GM12878 (cell line): ENCODE measurements at regions not wholly inside any gene's neighbourhood (a gene's known extent, or its start where the extent isn't known, plus 50 kb on each side); places are given as distances from the start of the nearest gene placed in this dataset.

Experiments used
- ATAC-seq: fragments of 200-7000 bp; cut with Tn5 transposase; 3 replicates; pipeline ENCODE4 v1.9.1; 2020; ENCODE audit warnings: mild to moderate bottlenecking, moderate library complexity
- BruUV-seq: library from RNA; stranded (reverse); fragments of 400-500 nt; replicated peaks from 2 replicates; lab custom pipeline; 2021; lab: Mats Ljungman, UMichigan
- CTCF ChIA-PET: fragments of 300-600 bp; sonication (Branson Sonifier 250); formaldehyde crosslinking; extraction: SDS; loops from one replicate; lab custom pipeline; 2021; ENCODE audit warnings: inconsistent platforms; lab: Yijun Ruan, JAX
- POLR2A ChIA-PET: fragments of 350-600 bp; formaldehyde crosslinking; extraction: SDS; loops from one replicate; lab custom pipeline; 2021; ENCODE audit warnings: inconsistent platforms; lab: Charles Lee
- RAD21 ChIA-PET: fragments of 300-600 bp; sonication (Branson Sonifier 250); formaldehyde crosslinking; loops from one replicate; lab custom pipeline; 2023; ENCODE audit warnings: antibody characterized with exemption; ENCODE audit not compliant: unreplicated experiment; lab: Charles Lee
- SMC1A ChIA-PET: fragments of 300-600 bp; sonication (Branson Sonifier 250); formaldehyde crosslinking; loops from one replicate; lab custom pipeline; 2023; ENCODE audit not compliant: unreplicated experiment, uncharacterized antibody; lab: Charles Lee
- DNase-seq: peaks from one replicate; pipeline ENCODE4 v3.0.0-alpha.2; 2011; ENCODE audit warnings: low read depth, low spot score
- FAIRE-seq: peaks from 3 replicates; lab custom pipeline; 2011; peaks lifted over from hg19 to GRCh38; lab: Jason Lieb, UNC
- H2AFZ ChIP-seq: 2 replicates; pipeline ENCODE4 v1.6.0; 2011; ENCODE audit warnings: low read depth, low read length, control low read depth; ENCODE audit not compliant: control insufficient read depth
- H3K27ac ChIP-seq: 2 replicates; pipeline ENCODE4 v1.5.1; 2011; ENCODE audit warnings: control low read depth; ENCODE audit not compliant: control insufficient read depth, insufficient read depth
- H3K27me3 ChIP-seq, 2 experiments: replicated peaks in 1 of 2; 2 replicates each; pipeline versions ENCODE4 v1.6.0 to v1.6.1; 2011; ENCODE audit warnings: low read length in 1 of 2; ENCODE audit not compliant: control insufficient read depth in 2 of 2, insufficient read depth in 2 of 2
- H3K36me3 ChIP-seq, 2 experiments: 2 replicates each; pipeline ENCODE4 v1.5.1; 2011; ENCODE audit warnings: low read length in 1 of 2; ENCODE audit not compliant: control insufficient read depth in 2 of 2, insufficient read depth in 2 of 2
- H3K4me1 ChIP-seq: 2 replicates; pipeline ENCODE4 v1.6.1; 2011; ENCODE audit warnings: mild to moderate bottlenecking, low read length, moderate library complexity, mixed read lengths; ENCODE audit not compliant: control insufficient read depth, insufficient read depth
- H3K4me2 ChIP-seq: 2 replicates; pipeline ENCODE4 v1.6.0; 2011; ENCODE audit warnings: control low read depth; ENCODE audit not compliant: control insufficient read depth, insufficient read depth
- H3K4me3 ChIP-seq: fragments of 200-600 bp; sonication (generic); 2 replicates; pipeline ENCODE4 v1.5.1; 2016
- H3K79me2 ChIP-seq: 2 replicates; pipeline ENCODE4 v1.6.0; 2011; ENCODE audit warnings: low read length; ENCODE audit not compliant: control insufficient read depth, insufficient read depth
- H3K9ac ChIP-seq: 2 replicates; pipeline ENCODE4 v1.8.0; 2011; ENCODE audit warnings: low read length, control low read depth, mixed read lengths; ENCODE audit not compliant: control insufficient read depth, insufficient read depth
- H3K9me3 ChIP-seq: replicated peaks from 3 replicates; pipeline ENCODE4 v1.5.1; 2011; ENCODE audit warnings: mild to moderate bottlenecking, low read length; ENCODE audit not compliant: control insufficient read depth, insufficient read depth
- H4K20me1 ChIP-seq: 2 replicates; pipeline ENCODE4 v1.6.0; 2011; ENCODE audit not compliant: control insufficient read depth, insufficient read depth
- BACH1 ChIP-seq: fragments of 450-650 bp; IDR thresholded peaks from 2 replicates; pipeline ENCODE4 v1.6.1; 2017; ENCODE audit warnings: mild to moderate bottlenecking, borderline replicate concordance
- CREB1 ChIP-seq: IDR thresholded peaks from 2 replicates; pipeline ENCODE4 v1.6.1; 2012; ENCODE audit warnings: low read depth, mild to moderate bottlenecking, inconsistent platforms
- CUX1 ChIP-seq: IDR thresholded peaks from 2 replicates; pipeline ENCODE4 v1.6.1; 2012; ENCODE audit warnings: improper control_type of control experiment, low read depth, low read length; ENCODE audit not compliant: insufficient replicate concordance
- ETV6 ChIP-seq, 2 experiments: fragments of 450-650 bp in 1 of 2; IDR thresholded peaks in 1 of 2; conservative IDR thresholded peaks in 1 of 2; 2 replicates each; pipeline ENCODE4 v1.6.1; 2014; ENCODE audit warnings: antibody characterized with exemption in 1 of 2, borderline replicate concordance in 1 of 2, low read depth in 1 of 2, mild to moderate bottlenecking in 1 of 2, moderate library complexity in 1 of 2
- JUNB ChIP-seq: IDR thresholded peaks from 2 replicates; pipeline ENCODE4 v1.6.1; 2016; ENCODE audit warnings: antibody characterized with exemption, mild to moderate bottlenecking
- KDM1A ChIP-seq: fragments of 200-600 bp; sonication (generic); IDR thresholded peaks from 2 replicates; pipeline ENCODE4 v1.6.1; 2016; ENCODE audit warnings: borderline replicate concordance
- MAX ChIP-seq: IDR thresholded peaks from 2 replicates; pipeline ENCODE4 v1.6.1; 2012; ENCODE audit warnings: low read depth, low read length, improper control_type of control experiment
- PAX5 ChIP-seq: IDR thresholded peaks from 2 replicates; pipeline ENCODE4 v1.6.1; 2011; ENCODE audit warnings: low read depth, low read length, borderline replicate concordance
- RUNX3 ChIP-seq: IDR thresholded peaks from 2 replicates; pipeline ENCODE4 v1.6.1; 2012; ENCODE audit warnings: low read length, inconsistent platforms
- TCF3 ChIP-seq: IDR thresholded peaks from 2 replicates; pipeline ENCODE4 v1.6.1; 2012; ENCODE audit warnings: low read depth, mild to moderate bottlenecking, low read length, borderline replicate concordance; ENCODE audit not compliant: insufficient read depth
- YY1 ChIP-seq: IDR thresholded peaks from 2 replicates; pipeline ENCODE4 v1.6.1; 2011; ENCODE audit warnings: low read depth, mild to moderate bottlenecking, low read length
- WGBS: methylation state at CpG from one replicate; pipeline ENCODE4 v1.1.6; 2016; ENCODE audit warnings: low lambda C conversion rate; ENCODE audit not compliant: insufficient replicate concordance, insufficient coverage; ENCODE audit errors: missing lambda C conversion rate; 5-methylcytosine and 5-hydroxymethylcytosine counted together
- in situ Hi-C: fragments of 300-500 bp; cut with MboI; formaldehyde crosslinking; loops from 9 replicates; pipeline ENCODE4 v1.14.3; 2018; ENCODE audit warnings: mixed read lengths
- intact Hi-C: fragments of 100-400 bp; cut with micrococcal nuclease; formaldehyde crosslinking; loops from one replicate; pipeline ENCODE4 v1.14.2; 2022; ENCODE audit not compliant: unreplicated experiment

GRCh38 chr5:34584165-34584564, 72.0 kb upstream of the RAI14 start:
- ChIA-PET SMC1A (no interaction called here), CTCF (interaction anchor here (1.5 kb wide), 1 partner anchor 98 kb away, joined by 3 read pairs; no protein-coding TSS in a partner anchor)
- ATAC-seq (no peak), DNase-seq (no peak)
- H3K27me3 ChIP-seq: no peaks in the 10 kb centered on the region
- H3K4me3 ChIP-seq: no peak overlapping the region
- H3K9me3 ChIP-seq: no peaks in the 10 kb centered on the region
- no peak overlapping the region for H3K27ac ChIP-seq
- no peak overlapping the region for H3K4me2 ChIP-seq
- no peak overlapping the region for H3K9ac ChIP-seq
- peaks cover 16% of the 10 kb centered on the region; the same call in 1 of the 2 replicates for H3K4me1 ChIP-seq
- H3K36me3 ChIP-seq: no peaks in the 10 kb centered on the region
- H4K20me1 ChIP-seq: no peaks in the 10 kb centered on the region
- no peaks in the 10 kb centered on the region for H3K79me2 ChIP-seq
- BruUV-seq: no TSS peak
- intact Hi-C loops (no loop called here), in situ Hi-C loops (no loop called here)
- TF ChIP-seq BACH1: no peak
- TF ChIP-seq RUNX3: peak; percentile 77
- TF ChIP-seq, all 136 proteins: peak for 1
- ChIA-PET RAD21 (no interaction called here), POLR2A (no interaction called here)
- FAIRE-seq: no peak
- no peak overlapping the region for H2AFZ ChIP-seq

GRCh38 chr5:34585601-34586104, 70.5 kb upstream of the RAI14 start:
- no TSS peak for BruUV-seq
- Histone ChIP-seq H3K4me3 (no peak overlapping the region), H3K9me3 (no peaks in the 10 kb centered on the region), H3K9ac (no peak overlapping the region), H3K36me3 (no peaks in the 10 kb centered on the region), H3K4me1 (peaks cover 16% of the 10 kb centered on the region; the same call in 1 of the 2 replicates), H3K4me2 (peak overlapping the region; percentile 61), H3K79me2 (no peaks in the 10 kb centered on the region), H3K27ac (peak overlapping the region; percentile 41), H3K27me3 (no peaks in the 10 kb centered on the region), H4K20me1 (no peaks in the 10 kb centered on the region), H2AFZ (peak overlapping the region; percentile 75)
- in situ Hi-C loops: no loop called here
- FAIRE-seq (no peak), ATAC-seq (no peak), DNase-seq (no peak)
- RAD21 ChIA-PET: no interaction called here
- CTCF ChIA-PET: interaction anchor here (0.6 to 1.5 kb wide), 3 partner anchors 17 to 31 kb away, joined by 3 read pairs; no protein-coding TSS in a partner anchor
- POLR2A ChIA-PET: no interaction called here
- WGBS: 46% methylated on average over 5 of the region's 5 CpGs
- no peak for TF ChIP-seq CUX1
- peak; percentile 27; the same call in 1 of the 2 replicates for TF ChIP-seq JUNB
- peak; percentile 12; the same call in 1 of the 2 replicates for TF ChIP-seq PAX5
- TF ChIP-seq KDM1A: no peak
- TF ChIP-seq MAX: no peak
- peak in 1 of 2 experiments; percentile 69; a peak in 2 of 4 replicates for TF ChIP-seq ETV6 (conservative IDR thresholded peaks at IDR 0.05 in 1 of 2, IDR thresholded peaks at IDR 0.05 in 1 of 2; ENCODE audit: borderline replicate concordance in 1 of 2, low read depth in 1 of 2)
- 0 out of 2 replicates have a peak, but pooled peaks have one; percentile 6 for TF ChIP-seq CREB1
- TF ChIP-seq TCF3: 0 out of 2 replicates have a peak, but pooled peaks have one; percentile 39
- peak; percentile 54; the same call in 1 of the 2 replicates for TF ChIP-seq YY1
- intact Hi-C loops: no loop called here
- SMC1A ChIA-PET: interaction anchor here (0.6 kb wide), 1 partner anchor 99 kb away, joined by 3 read pairs; no protein-coding TSS in a partner anchor
